ENCODE measurements at regions not wholly inside any gene's neighbourhood (a gene's known extent, or its start where the extent isn't known, plus 50 kb on each side); places are given as distances from the start of the nearest gene placed in this dataset.

GRCh38 chr10:36583690-36584089 is 541.7 kb upstream of the ANKRD30A start:
- intact Hi-C loops (cut with micrococcal nuclease) (no loop called here), dilution Hi-C loops (cut with HindIII; ENCODE audit: low sequenced_read_pairs, unreplicated experiment) (no loop called here), in situ Hi-C loops (cut with MboI; ENCODE audit: low sequenced_read_pairs) (no loop called here)
- Histone ChIP-seq H3K9me3 (ENCODE audit: control insufficient read depth, insufficient read depth, low read length) (no peaks in the 10 kb centered on the region), H3K18ac (ENCODE audit: low read depth, low read length) (no peak overlapping the region), H3K36me3 (ENCODE audit: control insufficient read depth, insufficient read depth, low read length) (no peaks in the 10 kb centered on the region), H4K5ac (ENCODE audit: low read depth, low read length) (no peak overlapping the region), H3K9me1 (ENCODE audit: insufficient read depth, low read length) (no peaks in the 10 kb centered on the region), H3K9ac (ENCODE audit: low read depth, low read length) (no peak overlapping the region), H2BK5ac (ENCODE audit: low read depth, low read length, poor library complexity, severe bottlenecking) (no peak overlapping the region), H2AFZ (replicated peaks; ENCODE audit: low read length, poor library complexity) (no peak overlapping the region), H3K4me3 (ENCODE audit: insufficient read depth, low read depth, low read length) (no peak overlapping the region), H3K79me1 (ENCODE audit: low read depth in 1 of 2, low read length in 2 of 2) (no peaks in the 10 kb centered on the region), H2AK9ac (replicated peaks; ENCODE audit: low read depth, low read length, poor library complexity) (no peak overlapping the region), H3K27ac (ENCODE audit: insufficient read depth, low read length) (no peak overlapping the region), H2BK15ac (ENCODE audit: low read depth, low read length) (no peak overlapping the region), H3K27me3 (ENCODE audit: control insufficient read depth, insufficient read depth, low read length) (no peaks in the 10 kb centered on the region), H2BK120ac (ENCODE audit: low read depth, low read length) (no peak overlapping the region), H3K4me1 (ENCODE audit: control insufficient read depth, insufficient read depth, low read length) (no peaks in the 10 kb centered on the region), H4K91ac (ENCODE audit: insufficient read depth, low read depth, low read length) (no peak overlapping the region), H3K56ac (ENCODE audit: extremely low read depth, insufficient read depth, low read length) (no peak overlapping the region), H3K14ac (replicated peaks; ENCODE audit: low read depth, low read length) (no peak overlapping the region), H3K23ac (ENCODE audit: low read depth, low read length) (no peak overlapping the region), H4K20me1 (ENCODE audit: insufficient read depth, low read length) (no peaks in the 10 kb centered on the region), H3K4me2 (ENCODE audit: low read depth, low read length) (no peak overlapping the region), H3K4ac (ENCODE audit: low read depth, low read length) (no peak overlapping the region), H4K8ac (ENCODE audit: low read depth in 2 of 2, low read length in 2 of 2) (no peak overlapping the region), H2BK20ac (ENCODE audit: low read depth, low read length) (no peak overlapping the region), H2AK5ac (ENCODE audit: low read depth, low read length) (no peak overlapping the region)
- ChIA-PET POLR2A (ENCODE audit: unreplicated experiment) (no interaction called here), CTCF (no interaction called here)
- BruUV-seq (replicated peaks), result no TSS peak
- no peak for TF ChIP-seq NFE2L2 (IDR thresholded peaks at IDR 0.05; ENCODE audit: low read depth, low read length)
- ATAC-seq (ENCODE audit: low read depth) (no peak), DNase-seq (no peak)

All from IMR-90 (cell line).